ENCODE measurements at regions not wholly inside any gene's neighbourhood (a gene's known extent, or its start where the extent isn't known, plus 50 kb on each side); places are given as distances from the start of the nearest gene placed in this dataset.
A peak's percentile ranks its signal among the peaks of the same experiment; 100 is the strongest.

DNA sequence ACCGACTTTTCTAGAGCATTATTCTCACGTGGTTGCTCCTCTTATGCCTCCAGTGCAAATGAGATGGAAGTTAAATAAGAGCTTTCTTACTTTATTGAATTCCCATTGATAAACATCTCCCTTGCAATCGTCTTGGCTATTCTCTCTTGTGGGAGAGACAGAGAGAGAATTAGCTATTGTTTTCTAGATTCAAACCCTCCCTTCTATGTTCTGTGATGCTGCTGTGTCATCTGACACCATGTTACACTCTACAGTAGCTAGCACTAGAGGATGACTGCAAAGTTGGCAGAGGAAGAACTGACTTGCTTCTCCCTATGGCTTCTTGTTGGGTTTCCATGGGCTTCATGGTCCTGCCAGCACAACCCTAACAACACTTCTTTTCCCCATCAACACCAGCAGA is 134.6 kb upstream of the RANBP3L start:
- no peak overlapping the region for H3K4me3 ChIP-seq (ENCODE audit: low read depth, low read length)
- DNase-seq (ENCODE audit: low read depth, low spot score), result no peak
- in situ Hi-C loops (cut with HindIII; ENCODE audit: low sequenced_read_pairs), result no loop called here
- TF ChIP-seq, protein P1, sequence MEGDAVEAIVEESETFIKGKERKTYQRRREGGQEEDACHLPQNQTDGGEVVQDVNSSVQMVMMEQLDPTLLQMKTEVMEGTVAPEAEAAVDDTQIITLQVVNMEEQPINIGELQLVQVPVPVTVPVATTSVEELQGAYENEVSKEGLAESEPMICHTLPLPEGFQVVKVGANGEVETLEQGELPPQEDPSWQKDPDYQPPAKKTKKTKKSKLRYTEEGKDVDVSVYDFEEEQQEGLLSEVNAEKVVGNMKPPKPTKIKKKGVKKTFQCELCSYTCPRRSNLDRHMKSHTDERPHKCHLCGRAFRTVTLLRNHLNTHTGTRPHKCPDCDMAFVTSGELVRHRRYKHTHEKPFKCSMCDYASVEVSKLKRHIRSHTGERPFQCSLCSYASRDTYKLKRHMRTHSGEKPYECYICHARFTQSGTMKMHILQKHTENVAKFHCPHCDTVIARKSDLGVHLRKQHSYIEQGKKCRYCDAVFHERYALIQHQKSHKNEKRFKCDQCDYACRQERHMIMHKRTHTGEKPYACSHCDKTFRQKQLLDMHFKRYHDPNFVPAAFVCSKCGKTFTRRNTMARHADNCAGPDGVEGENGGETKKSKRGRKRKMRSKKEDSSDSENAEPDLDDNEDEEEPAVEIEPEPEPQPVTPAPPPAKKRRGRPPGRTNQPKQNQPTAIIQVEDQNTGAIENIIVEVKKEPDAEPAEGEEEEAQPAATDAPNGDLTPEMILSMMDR (IDR thresholded peaks at IDR 0.05; ENCODE audit: low read depth, low read length), result no peak

DNA sequence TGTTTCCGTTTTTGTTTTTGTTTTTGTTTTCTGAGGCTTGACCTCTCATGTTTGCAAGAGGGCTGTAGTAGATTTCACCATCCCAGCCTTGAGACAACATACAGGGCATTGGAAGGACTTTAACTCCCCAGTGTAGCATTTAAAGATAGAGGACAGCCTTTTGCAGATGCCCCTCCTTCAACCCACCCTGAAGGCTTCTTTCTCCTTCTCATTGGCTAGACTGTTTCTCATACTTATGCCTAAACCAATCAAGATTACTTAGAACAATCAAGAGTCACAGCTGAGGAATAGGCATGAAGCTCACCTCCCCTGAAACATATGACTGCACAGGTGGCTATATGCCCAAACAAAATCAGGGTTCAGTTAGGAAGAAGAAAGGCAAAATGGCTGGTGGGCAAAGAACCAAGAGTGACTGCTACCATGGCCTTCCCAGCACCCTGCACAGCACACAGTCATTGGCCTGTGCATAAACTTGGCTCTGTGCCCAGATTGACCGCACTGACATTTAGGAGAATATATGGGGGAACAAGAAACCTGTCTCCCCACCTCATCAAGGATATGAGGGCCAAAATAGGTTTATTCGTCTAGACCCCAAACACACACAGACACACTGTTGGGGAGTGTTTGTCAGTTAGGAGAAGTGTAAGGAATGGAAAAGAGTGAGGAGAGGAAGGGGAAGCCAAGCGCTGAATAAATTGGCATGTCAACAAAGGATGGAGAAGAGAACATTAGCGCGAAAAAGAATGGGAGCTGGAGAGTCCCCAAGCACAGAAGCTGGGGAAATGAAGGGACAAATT is 137.3 kb upstream of the RANBP3L start:
- TF ChIP-seq, protein P1 (IDR thresholded peaks at IDR 0.05; ENCODE audit: low read depth, low read length), result no peak
- peak; percentile 48 for DNase-seq (ENCODE audit: low read depth, low spot score)
- H3K4me3 ChIP-seq (ENCODE audit: low read depth, low read length), result no peak overlapping the region
- in situ Hi-C loops (cut with HindIII; ENCODE audit: low sequenced_read_pairs), result no loop called here

DNA sequence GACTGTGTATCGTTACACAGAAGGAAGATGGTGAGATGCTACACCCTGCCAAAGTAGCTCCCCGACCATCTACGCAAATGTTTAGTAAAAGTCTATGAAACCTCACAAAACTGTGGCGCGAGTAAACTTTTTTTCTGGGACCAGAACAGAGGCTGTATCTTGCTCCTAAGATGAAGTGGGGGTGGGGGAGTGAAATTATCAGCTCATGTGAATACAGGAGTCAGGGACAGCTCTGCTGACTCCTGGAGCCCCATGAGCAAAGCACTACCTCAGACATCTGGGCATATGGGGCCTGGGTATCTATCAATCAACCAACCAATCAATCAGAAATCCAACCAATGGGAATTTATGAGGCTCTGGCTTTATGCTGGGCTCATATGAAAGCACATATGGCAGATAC is 138.6 kb upstream of the RANBP3L start:
- no peak overlapping the region for H3K4me3 ChIP-seq (ENCODE audit: low read depth, low read length)
- in situ Hi-C loops (cut with HindIII; ENCODE audit: low sequenced_read_pairs), result no loop called here
- no peak for DNase-seq (ENCODE audit: low read depth, low spot score)
- TF ChIP-seq, protein P1 (IDR thresholded peaks at IDR 0.05; ENCODE audit: low read depth, low read length), result no peak

DNA sequence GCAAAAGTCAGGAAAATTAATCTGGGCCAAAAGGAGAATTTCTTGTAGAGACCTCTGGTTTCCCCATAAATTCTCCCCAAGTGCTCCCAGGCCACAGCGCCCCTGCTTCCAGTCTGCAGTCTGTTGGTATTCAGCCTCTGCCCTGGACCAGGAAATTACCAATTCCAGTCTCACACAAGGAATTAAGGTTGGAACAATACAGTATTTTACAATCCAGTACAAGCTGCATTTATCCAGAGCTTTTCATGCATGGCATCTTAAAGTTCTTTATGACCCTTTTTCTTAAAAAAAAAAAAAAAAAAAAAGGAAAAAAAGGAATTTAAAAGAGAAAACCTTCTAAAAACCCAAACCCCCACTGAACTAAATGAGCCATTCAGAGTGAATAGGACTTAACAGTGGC is 139.6 kb upstream of the RANBP3L start:
- TF ChIP-seq, protein P1 (IDR thresholded peaks at IDR 0.05; ENCODE audit: low read depth, low read length), result no peak
- no peak for DNase-seq (ENCODE audit: low read depth, low spot score)
- in situ Hi-C loops (cut with HindIII; ENCODE audit: low sequenced_read_pairs), result no loop called here
- no peak overlapping the region for H3K4me3 ChIP-seq (ENCODE audit: low read depth, low read length)

DNA sequence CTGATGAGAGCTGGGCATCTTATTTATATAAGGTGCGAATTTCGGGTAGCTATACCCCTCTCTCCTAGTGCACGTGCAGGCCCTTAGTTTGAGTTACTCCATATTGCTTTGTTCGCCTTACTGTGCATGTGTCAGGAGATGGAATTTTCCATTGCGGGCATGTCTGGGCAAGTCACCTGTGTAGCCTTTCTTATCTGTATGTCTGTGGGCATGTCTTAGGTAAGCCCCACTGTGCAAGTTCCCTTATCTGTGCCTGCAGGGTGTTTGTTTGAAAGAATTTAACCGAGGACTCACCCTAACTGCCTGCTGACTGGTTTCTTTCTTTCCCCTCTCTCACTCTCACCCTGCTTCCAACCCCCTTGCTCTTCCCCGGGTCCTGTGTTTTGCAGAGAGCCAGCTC is 140.7 kb upstream of the RANBP3L start:
- in situ Hi-C loops (cut with HindIII; ENCODE audit: low sequenced_read_pairs), result no loop called here
- TF ChIP-seq, protein P1 (IDR thresholded peaks at IDR 0.05; ENCODE audit: low read depth, low read length), result no peak
- H3K4me3 ChIP-seq (ENCODE audit: low read depth, low read length), result no peak overlapping the region
- DNase-seq (ENCODE audit: low read depth, low spot score), result no peak

DNA sequence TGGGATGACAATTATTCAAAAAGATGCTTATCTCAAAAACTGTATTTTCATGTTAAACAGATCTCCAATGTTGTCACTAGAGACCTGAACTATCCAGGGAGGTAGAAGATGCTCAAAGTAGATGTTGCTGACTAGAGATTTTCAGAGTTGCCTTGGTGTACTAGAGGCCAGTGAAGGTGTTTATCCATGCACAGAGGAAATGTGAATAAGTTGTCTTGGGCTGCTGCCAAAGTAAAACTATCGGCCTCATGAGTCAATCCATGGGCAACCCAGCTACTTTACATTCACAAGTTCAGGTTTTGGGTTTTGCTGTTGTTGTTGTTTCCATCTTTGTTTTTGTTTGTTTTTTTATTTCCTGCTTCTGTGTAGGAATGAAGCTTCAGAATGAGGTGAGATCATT is 141.1 kb upstream of the RANBP3L start:
- TF ChIP-seq, protein P1 (IDR thresholded peaks at IDR 0.05; ENCODE audit: low read depth, low read length), result no peak
- in situ Hi-C loops (cut with HindIII; ENCODE audit: low sequenced_read_pairs), result no loop called here
- H3K4me3 ChIP-seq (ENCODE audit: low read depth, low read length), result no peak overlapping the region
- peak; percentile 61 for DNase-seq (ENCODE audit: low read depth, low spot score)

Measured in astrocyte of the spinal cord (primary cell).